ENCODE measurements at regions not wholly inside any gene's neighbourhood (a gene's known extent, or its start where the extent isn't known, plus 50 kb on each side); places are given as distances from the start of the nearest gene placed in this dataset.

- Mint-ChIP-seq H3K36me3 (no peaks in the 10 kb centered on the region), H3K4me3 (no peak overlapping the region), H3K4me1 (peaks cover 8 to 14% (median 11%) of the 10 kb centered on the region in 4 donors), H3K9me3 (no peaks in the 10 kb centered on the region), H3K27me3 (peaks cover 2 to 3% of the 10 kb centered on the region in 2 donors), H3K27ac (no peak overlapping the region)
- H3K27me3 ChIP-seq (ENCODE audit: insufficient read depth, low read length): no peaks in the 10 kb centered on the region
- H3K27ac ChIP-seq (ENCODE audit: low read depth, low read length): no peak overlapping the region
- no peak overlapping the region for H3K4me3 ChIP-seq (ENCODE audit: low read length in 2 of 2)
- no peaks in the 10 kb centered on the region for H3K9me3 ChIP-seq (ENCODE audit: control insufficient read depth in 1 of 2, low read length in 2 of 2)
- H3K4me1 ChIP-seq (ENCODE audit: insufficient read depth, low read length): peaks cover 14% of the 10 kb centered on the region
- POLR2A ChIA-PET (ENCODE audit: partially characterized antibody): no interaction called here
- DNase-seq: no peak
- H3K36me3 ChIP-seq (ENCODE audit: insufficient read depth, low read length): no peaks in the 10 kb centered on the region
- CTCF ChIA-PET (ENCODE audit: partially characterized antibody): no interaction called here
- intact Hi-C loops (cut with micrococcal nuclease): no loop called here
Observed at GRCh38 chr6:14509120-14509519, 391.5 kb downstream of the CD83 start.

GRCh38 chr6:14510038-14510437 is 392.5 kb downstream of the CD83 start:
- H3K9me3 ChIP-seq (ENCODE audit: control insufficient read depth in 1 of 2, low read length in 2 of 2): no peaks in the 10 kb centered on the region
- no peak overlapping the region for H3K4me3 ChIP-seq (ENCODE audit: low read length in 2 of 2)
- CTCF ChIA-PET (ENCODE audit: partially characterized antibody): no interaction called here
- H3K27me3 ChIP-seq (ENCODE audit: insufficient read depth, low read length): no peaks in the 10 kb centered on the region
- peaks cover 14% of the 10 kb centered on the region for H3K4me1 ChIP-seq (ENCODE audit: insufficient read depth, low read length)
- H3K27ac ChIP-seq (ENCODE audit: low read depth, low read length): no peak overlapping the region
- H3K27ac Mint-ChIP-seq: no peak overlapping the region
- no peaks in the 10 kb centered on the region for H3K36me3 ChIP-seq (ENCODE audit: insufficient read depth, low read length)
- POLR2A ChIA-PET (ENCODE audit: partially characterized antibody): no interaction called here
- peaks cover 2 to 3% of the 10 kb centered on the region in 2 donors for H3K27me3 Mint-ChIP-seq
- DNase-seq: no peak
- H3K9me3 Mint-ChIP-seq: no peaks in the 10 kb centered on the region
- intact Hi-C loops (cut with micrococcal nuclease): no loop called here
- no peaks in the 10 kb centered on the region for H3K36me3 Mint-ChIP-seq
- no peak overlapping the region for H3K4me3 Mint-ChIP-seq
- peaks cover 8 to 14% (median 11%) of the 10 kb centered on the region in 4 donors for H3K4me1 Mint-ChIP-seq

GRCh38 chr6:14511061-14511586 is 393.6 kb downstream of the CD83 start:
- Histone ChIP-seq H3K36me3 (ENCODE audit: insufficient read depth, low read length) (no peaks in the 10 kb centered on the region), H3K27me3 (ENCODE audit: insufficient read depth, low read length) (no peaks in the 10 kb centered on the region), H3K4me3 (ENCODE audit: low read length in 2 of 2) (no peak overlapping the region), H3K9me3 (ENCODE audit: control insufficient read depth in 1 of 2, low read length in 2 of 2) (no peaks in the 10 kb centered on the region), H3K4me1 (ENCODE audit: insufficient read depth, low read length) (peaks cover 11% of the 10 kb centered on the region), H3K27ac (ENCODE audit: low read depth, low read length) (no peak overlapping the region)
- intact Hi-C loops (cut with micrococcal nuclease): no loop called here
- no peak overlapping the region for H3K4me3 Mint-ChIP-seq
- peaks cover 8 to 10% (median 9%) of the 10 kb centered on the region in 4 donors for H3K4me1 Mint-ChIP-seq
- no peak overlapping the region for H3K27ac Mint-ChIP-seq
- peaks cover 2 to 3% of the 10 kb centered on the region in 2 donors for H3K27me3 Mint-ChIP-seq
- no peaks in the 10 kb centered on the region for H3K9me3 Mint-ChIP-seq
- no peak for DNase-seq
- CTCF ChIA-PET (ENCODE audit: partially characterized antibody): no interaction called here
- H3K36me3 Mint-ChIP-seq: no peaks in the 10 kb centered on the region
- POLR2A ChIA-PET (ENCODE audit: partially characterized antibody): no interaction called here

GRCh38 chr6:14512246-14512645 is 394.7 kb downstream of the CD83 start:
- H3K4me1 ChIP-seq (ENCODE audit: insufficient read depth, low read length): no peaks in the 10 kb centered on the region
- Mint-ChIP-seq H3K4me1 (peaks cover 0 to 1% (median under 1%) of the 10 kb centered on the region in 4 donors), H3K4me3 (no peak overlapping the region), H3K27ac (peak overlapping the region in 1 of 7 donors; percentile 22), H3K36me3 (no peaks in the 10 kb centered on the region), H3K27me3 (peaks cover 2 to 3% of the 10 kb centered on the region in 2 donors), H3K9me3 (no peaks in the 10 kb centered on the region)
- no peak overlapping the region for H3K4me3 ChIP-seq (ENCODE audit: low read length in 2 of 2)
- ChIA-PET CTCF (ENCODE audit: partially characterized antibody) (no interaction called here), POLR2A (ENCODE audit: partially characterized antibody) (no interaction called here)
- DNase-seq: no peak
- H3K36me3 ChIP-seq (ENCODE audit: insufficient read depth, low read length): no peaks in the 10 kb centered on the region
- intact Hi-C loops (cut with micrococcal nuclease): no loop called here
- H3K9me3 ChIP-seq (ENCODE audit: control insufficient read depth in 1 of 2, low read length in 2 of 2): no peaks in the 10 kb centered on the region
- no peaks in the 10 kb centered on the region for H3K27me3 ChIP-seq (ENCODE audit: insufficient read depth, low read length)
- no peak overlapping the region for H3K27ac ChIP-seq (ENCODE audit: low read depth, low read length)

GRCh38 chr6:14513496-14514393 is 396.2 kb downstream of the CD83 start:
- H3K4me3 Mint-ChIP-seq: no peak overlapping the region
- peaks cover 2 to 3% of the 10 kb centered on the region in 2 donors for H3K27me3 Mint-ChIP-seq
- H3K4me3 ChIP-seq (ENCODE audit: low read length in 2 of 2): no peak overlapping the region
- no peak for DNase-seq
- H3K27ac Mint-ChIP-seq: peak overlapping the region in 1 of 7 donors; percentile 15
- CTCF ChIA-PET (ENCODE audit: partially characterized antibody): no interaction called here
- H3K27me3 ChIP-seq (ENCODE audit: insufficient read depth, low read length): no peaks in the 10 kb centered on the region
- no peaks in the 10 kb centered on the region for H3K36me3 ChIP-seq (ENCODE audit: insufficient read depth, low read length)
- no peak overlapping the region for H3K27ac ChIP-seq (ENCODE audit: low read depth, low read length)
- intact Hi-C loops (cut with micrococcal nuclease): no loop called here
- no peaks in the 10 kb centered on the region for H3K9me3 Mint-ChIP-seq
- POLR2A ChIA-PET (ENCODE audit: partially characterized antibody): no interaction called here
- H3K9me3 ChIP-seq (ENCODE audit: control insufficient read depth in 1 of 2, low read length in 2 of 2): no peaks in the 10 kb centered on the region
- H3K4me1 ChIP-seq (ENCODE audit: insufficient read depth, low read length): no peaks in the 10 kb centered on the region
- H3K36me3 Mint-ChIP-seq: no peaks in the 10 kb centered on the region
- no peaks in the 10 kb centered on the region for H3K4me1 Mint-ChIP-seq

GRCh38 chr6:14516956-14517355 is 399.4 kb downstream of the CD83 start:
- ChIA-PET CTCF (ENCODE audit: partially characterized antibody) (no interaction called here), POLR2A (ENCODE audit: partially characterized antibody) (no interaction called here)
- H3K36me3 Mint-ChIP-seq: no peaks in the 10 kb centered on the region
- Histone ChIP-seq H3K27ac (ENCODE audit: low read depth, low read length) (no peak overlapping the region), H3K4me3 (ENCODE audit: low read length in 2 of 2) (no peak overlapping the region), H3K27me3 (ENCODE audit: insufficient read depth, low read length) (no peaks in the 10 kb centered on the region), H3K4me1 (ENCODE audit: insufficient read depth, low read length) (no peaks in the 10 kb centered on the region), H3K36me3 (ENCODE audit: insufficient read depth, low read length) (no peaks in the 10 kb centered on the region), H3K9me3 (ENCODE audit: control insufficient read depth in 1 of 2, low read length in 2 of 2) (no peaks in the 10 kb centered on the region)
- intact Hi-C loops (cut with micrococcal nuclease): no loop called here
- H3K9me3 Mint-ChIP-seq: no peaks in the 10 kb centered on the region
- H3K4me1 Mint-ChIP-seq: no peaks in the 10 kb centered on the region
- no peak overlapping the region for H3K27ac Mint-ChIP-seq
- no peak for DNase-seq
- H3K4me3 Mint-ChIP-seq: no peak overlapping the region
- H3K27me3 Mint-ChIP-seq: peaks cover 0 to under 1% of the 10 kb centered on the region in 2 donors

GRCh38 chr6:14517516-14518105 is 400.0 kb downstream of the CD83 start:
- no peak overlapping the region for H3K4me3 ChIP-seq (ENCODE audit: low read length in 2 of 2)
- ChIA-PET POLR2A (ENCODE audit: partially characterized antibody) (no interaction called here), CTCF (ENCODE audit: partially characterized antibody) (no interaction called here)
- Mint-ChIP-seq H3K36me3 (no peaks in the 10 kb centered on the region), H3K27ac (no peak overlapping the region), H3K4me1 (no peaks in the 10 kb centered on the region), H3K27me3 (no peaks in the 10 kb centered on the region), H3K4me3 (no peak overlapping the region), H3K9me3 (no peaks in the 10 kb centered on the region)
- no peaks in the 10 kb centered on the region for H3K4me1 ChIP-seq (ENCODE audit: insufficient read depth, low read length)
- DNase-seq: no peak
- no peaks in the 10 kb centered on the region for H3K36me3 ChIP-seq (ENCODE audit: insufficient read depth, low read length)
- H3K9me3 ChIP-seq (ENCODE audit: control insufficient read depth in 1 of 2, low read length in 2 of 2): no peaks in the 10 kb centered on the region
- intact Hi-C loops (cut with micrococcal nuclease): no loop called here
- H3K27me3 ChIP-seq (ENCODE audit: insufficient read depth, low read length): no peaks in the 10 kb centered on the region
- H3K27ac ChIP-seq (ENCODE audit: low read depth, low read length): no peak overlapping the region
